ENCODE measurements at regions not wholly inside any gene's neighbourhood (a gene's known extent, or its start where the extent isn't known, plus 50 kb on each side); places are given as distances from the start of the nearest gene placed in this dataset.

- Histone ChIP-seq H2BK120ac (replicated peaks; ENCODE audit: low read depth, low read length) (no peak overlapping the region), H3K56ac (replicated peaks; ENCODE audit: insufficient read length, low read depth, low read length) (no peak overlapping the region), H2AFZ (ENCODE audit: low read length) (no peak overlapping the region), H3K4me2 (ENCODE audit: insufficient read depth in 1 of 2, low read depth in 2 of 2, low read length in 2 of 2) (no peak overlapping the region), H4K20me1 (replicated peaks in 1 of 2; ENCODE audit: control insufficient read depth in 1 of 2, insufficient read depth in 2 of 2, low read length in 2 of 2) (no peaks in the 10 kb centered on the region), H3K27me3 (replicated peaks in 1 of 4; ENCODE audit: control insufficient read depth in 3 of 4, extremely low read depth in 1 of 4, insufficient read depth in 3 of 4, low read length in 3 of 4) (no peaks in the 10 kb centered on the region), H3K27ac (ENCODE audit: low read depth, low read length) (no peak overlapping the region), H3K79me2 (ENCODE audit: control insufficient read depth in 1 of 2, insufficient read depth in 2 of 2, low read length in 2 of 2) (no peaks in the 10 kb centered on the region), H3K4ac (replicated peaks; ENCODE audit: insufficient read length, low read depth, low read length) (no peak overlapping the region), H4K5ac (ENCODE audit: insufficient read length, low read depth, low read length) (no peak overlapping the region), H3K23ac (ENCODE audit: insufficient read length) (no peak overlapping the region), H4K8ac (ENCODE audit: extremely low read depth, insufficient read depth, low read length) (no peak overlapping the region), H3K18ac (ENCODE audit: extremely low read depth, low read length) (no peak overlapping the region), H2BK12ac (ENCODE audit: low read depth, low read length) (no peak overlapping the region), H3K4me1 (replicated peaks in 1 of 4; ENCODE audit: control insufficient read depth in 3 of 4, insufficient read depth in 4 of 4, low read length in 3 of 4) (peaks cover 0 to 4% (median 0%) of the 10 kb centered on the region in 4 experiments; a peak in 3 of 7 replicates), H3K9ac (replicated peaks in 1 of 4; ENCODE audit: extremely low read depth in 1 of 4, low read depth in 3 of 4, low read length in 3 of 4) (no peak overlapping the region), H3K9me3 (ENCODE audit: insufficient read depth in 2 of 2, low read depth in 1 of 2, low read length in 1 of 2) (peaks cover 0 to 3% of the 10 kb centered on the region in 2 experiments; a peak in 1 of 4 replicates), H2BK15ac (ENCODE audit: low read length) (no peak overlapping the region), H3K36me3 (ENCODE audit: control insufficient read depth in 2 of 4, insufficient read depth in 4 of 4, low read length in 3 of 4) (no peaks in the 10 kb centered on the region), H3K23me2 (ENCODE audit: low read depth, low read length) (no peaks in the 10 kb centered on the region), H3K79me1 (ENCODE audit: low read depth, low read length) (no peaks in the 10 kb centered on the region), H2BK5ac (ENCODE audit: low read depth, low read length) (no peak overlapping the region), H4K91ac (replicated peaks; ENCODE audit: insufficient read length, low read length) (no peak overlapping the region), H3K14ac (ENCODE audit: insufficient read length) (no peak overlapping the region), H3K4me3 (ENCODE audit: extremely low read depth in 1 of 4, insufficient read depth in 2 of 4, low read depth in 3 of 4, low read length in 4 of 4) (no peak overlapping the region), H2BK20ac (ENCODE audit: low read length) (no peak overlapping the region), H2AK5ac (ENCODE audit: low read depth, low read length) (no peak overlapping the region)
- ChIA-PET POLR2A (ENCODE audit: partially characterized antibody) (interaction anchor here (0.7 kb wide), 1 partner anchor 11 kb away, joined by 3 read pairs; no protein-coding TSS in a partner anchor), CTCF (ENCODE audit: partially characterized antibody) (interaction anchor here (0.6 to 2.6 kb wide), 2 partner anchors 12 to 947 kb away, joined by 3 to 7 read pairs; no protein-coding TSS in a partner anchor)
- WGBS, 2 experiments (ENCODE audit: extremely low coverage in 1 of 2, insufficient coverage in 1 of 2, insufficient read length in 1 of 2, insufficient replicate concordance in 2 of 2, low coverage in 1 of 2, low lambda C conversion rate in 2 of 2, missing lambda C conversion rate in 1 of 2), result 78% methylated on average over 4 of the region's 4 CpGs; no CpG with 5 or more reads in 1 of the 2 experiments
- DNase-seq (ENCODE audit: low read depth in 1 of 2, low spot score in 2 of 2) (no peak), FAIRE-seq (no peak)
- TF ChIP-seq POLR2AphosphoS5 (IDR thresholded peaks at IDR 0.05; ENCODE audit: low read depth, low read length) (no peak), GTF2F1 (IDR thresholded peaks at IDR 0.05; ENCODE audit: borderline replicate concordance, low read depth, low read length) (no peak), HDAC2 (IDR thresholded peaks at IDR 0.05; ENCODE audit: borderline replicate concordance in 1 of 2, low read depth in 2 of 2, low read length in 2 of 2) (no peak), BCL11A (IDR thresholded peaks at IDR 0.05; ENCODE audit: low read depth in 2 of 2, low read length in 2 of 2) (no peak), CEBPB (IDR thresholded peaks at IDR 0.05; ENCODE audit: low read depth, low read length) (no peak), SIRT6 (IDR thresholded peaks at IDR 0.05; ENCODE audit: low read length) (no peak), TCF12 (IDR thresholded peaks at IDR 0.05; ENCODE audit: low read depth, low read length) (no peak), SUZ12 (IDR thresholded peaks at IDR 0.05; ENCODE audit: low read length) (no peak), SP1 (IDR thresholded peaks at IDR 0.05; ENCODE audit: low read depth, low read length) (no peak), BACH1 (IDR thresholded peaks at IDR 0.05; ENCODE audit: low read length) (no peak)
Measured at GRCh38 chr10:108523016-108523800, 1358.7 kb upstream of the SORCS1 start.
